ENCODE measurements at regions not wholly inside any gene's neighbourhood (a gene's known extent, or its start where the extent isn't known, plus 50 kb on each side); places are given as distances from the start of the nearest gene placed in this dataset.

GRCh38 chr12:91346827-91347226, 164.2 kb upstream of the DCN start:
- no peak overlapping the region for H3K27ac ChIP-seq (ENCODE audit: low read depth in 1 of 2, low read length in 2 of 2)
- H3K4me3 ChIP-seq (ENCODE audit: low read depth in 1 of 3, low read length in 3 of 3): no peak overlapping the region
- no peaks in the 10 kb centered on the region for H3K4me1 ChIP-seq (ENCODE audit: control insufficient read depth in 4 of 4, insufficient read depth in 4 of 4, low read length in 3 of 4)
- TF ChIP-seq HNF4G (IDR thresholded peaks at IDR 0.05) (no peak), RAD21 (IDR thresholded peaks at IDR 0.05) (no peak), JUND (IDR thresholded peaks at IDR 0.05) (no peak), TAF1 (conservative IDR thresholded peaks at IDR 0.05) (no peak), NR2F2 (IDR thresholded peaks at IDR 0.05) (no peak), REST (IDR thresholded peaks at IDR 0.05) (no peak)
- TF ChIP-seq, protein P1, sequence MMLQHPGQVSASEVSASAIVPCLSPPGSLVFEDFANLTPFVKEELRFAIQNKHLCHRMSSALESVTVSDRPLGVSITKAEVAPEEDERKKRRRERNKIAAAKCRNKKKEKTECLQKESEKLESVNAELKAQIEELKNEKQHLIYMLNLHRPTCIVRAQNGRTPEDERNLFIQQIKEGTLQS (IDR thresholded peaks at IDR 0.05): no peak
- TF ChIP-seq, protein P2, sequence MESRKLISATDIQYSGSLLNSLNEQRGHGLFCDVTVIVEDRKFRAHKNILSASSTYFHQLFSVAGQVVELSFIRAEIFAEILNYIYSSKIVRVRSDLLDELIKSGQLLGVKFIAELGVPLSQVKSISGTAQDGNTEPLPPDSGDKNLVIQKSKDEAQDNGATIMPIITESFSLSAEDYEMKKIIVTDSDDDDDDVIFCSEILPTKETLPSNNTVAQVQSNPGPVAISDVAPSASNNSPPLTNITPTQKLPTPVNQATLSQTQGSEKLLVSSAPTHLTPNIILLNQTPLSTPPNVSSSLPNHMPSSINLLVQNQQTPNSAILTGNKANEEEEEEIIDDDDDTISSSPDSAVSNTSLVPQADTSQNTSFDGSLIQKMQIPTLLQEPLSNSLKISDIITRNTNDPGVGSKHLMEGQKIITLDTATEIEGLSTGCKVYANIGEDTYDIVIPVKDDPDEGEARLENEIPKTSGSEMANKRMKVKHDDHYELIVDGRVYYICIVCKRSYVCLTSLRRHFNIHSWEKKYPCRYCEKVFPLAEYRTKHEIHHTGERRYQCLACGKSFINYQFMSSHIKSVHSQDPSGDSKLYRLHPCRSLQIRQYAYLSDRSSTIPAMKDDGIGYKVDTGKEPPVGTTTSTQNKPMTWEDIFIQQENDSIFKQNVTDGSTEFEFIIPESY (IDR thresholded peaks at IDR 0.05): no peak
- TF ChIP-seq, protein P3, sequence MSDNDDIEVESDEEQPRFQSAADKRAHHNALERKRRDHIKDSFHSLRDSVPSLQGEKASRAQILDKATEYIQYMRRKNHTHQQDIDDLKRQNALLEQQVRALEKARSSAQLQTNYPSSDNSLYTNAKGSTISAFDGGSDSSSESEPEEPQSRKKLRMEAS (IDR thresholded peaks at IDR 0.05): no peak
- DNase-seq (ENCODE audit: low spot score): no peak
- no peak overlapping the region for H3K9ac ChIP-seq (ENCODE audit: low read depth in 1 of 2, low read length in 2 of 2)
- WGBS: 91% methylated on average over 1 of the region's 1 CpG
- peaks cover 0 to 1% (median 0%) of the 10 kb centered on the region in 4 donors for H3K9me3 ChIP-seq (ENCODE audit: control insufficient read depth in 4 of 4, low read length in 3 of 4)
- peaks cover 0 to 3% (median 0%) of the 10 kb centered on the region in 4 donors for H3K27me3 ChIP-seq (ENCODE audit: control insufficient read depth in 4 of 4, insufficient read depth in 4 of 4, low read length in 3 of 4)
- H3K36me3 ChIP-seq (ENCODE audit: control insufficient read depth in 4 of 4, insufficient read depth in 3 of 4, low read depth in 1 of 4, low read length in 3 of 4): no peaks in the 10 kb centered on the region

DNA sequence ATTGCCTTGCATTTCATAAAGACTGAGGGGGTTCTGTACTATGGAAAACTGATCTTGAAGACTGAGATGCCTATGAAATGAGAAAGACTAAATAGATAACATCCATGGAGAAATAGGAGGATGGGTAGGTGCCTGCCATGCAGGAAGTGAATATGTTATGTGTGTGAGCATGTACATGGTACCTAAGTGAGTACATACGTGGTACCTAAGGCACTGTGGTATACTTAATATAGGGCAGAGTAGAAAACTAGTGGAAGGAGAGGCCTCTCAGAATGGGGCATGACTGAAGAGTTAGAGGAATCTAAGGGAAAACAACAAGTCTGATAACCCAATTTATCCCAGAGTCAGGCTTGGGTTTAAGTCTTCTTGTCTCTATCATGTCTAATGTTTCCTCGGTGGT, 161.8 kb upstream of the DCN start:
- Histone ChIP-seq H3K4me3 (ENCODE audit: low read depth in 1 of 3, low read length in 3 of 3) (no peak overlapping the region), H3K36me3 (ENCODE audit: control insufficient read depth in 4 of 4, insufficient read depth in 3 of 4, low read depth in 1 of 4, low read length in 3 of 4) (no peaks in the 10 kb centered on the region), H3K9ac (ENCODE audit: low read depth in 1 of 2, low read length in 2 of 2) (no peak overlapping the region), H3K27me3 (ENCODE audit: control insufficient read depth in 4 of 4, insufficient read depth in 4 of 4, low read length in 3 of 4) (peaks cover 0 to 3% (median 1%) of the 10 kb centered on the region in 4 donors), H3K27ac (ENCODE audit: low read depth in 1 of 2, low read length in 2 of 2) (no peak overlapping the region), H3K4me1 (ENCODE audit: control insufficient read depth in 4 of 4, insufficient read depth in 4 of 4, low read length in 3 of 4) (no peaks in the 10 kb centered on the region), H3K9me3 (ENCODE audit: control insufficient read depth in 4 of 4, low read length in 3 of 4) (no peaks in the 10 kb centered on the region)
- no peak for DNase-seq (ENCODE audit: low spot score)
- TF ChIP-seq, protein P1 (IDR thresholded peaks at IDR 0.05): no peak
- TF ChIP-seq NR2F2 (IDR thresholded peaks at IDR 0.05): no peak
- TF ChIP-seq, protein P2 (IDR thresholded peaks at IDR 0.05): no peak
- no peak for TF ChIP-seq HNF4A (conservative IDR thresholded peaks at IDR 0.05)
- TF ChIP-seq, protein P4, sequence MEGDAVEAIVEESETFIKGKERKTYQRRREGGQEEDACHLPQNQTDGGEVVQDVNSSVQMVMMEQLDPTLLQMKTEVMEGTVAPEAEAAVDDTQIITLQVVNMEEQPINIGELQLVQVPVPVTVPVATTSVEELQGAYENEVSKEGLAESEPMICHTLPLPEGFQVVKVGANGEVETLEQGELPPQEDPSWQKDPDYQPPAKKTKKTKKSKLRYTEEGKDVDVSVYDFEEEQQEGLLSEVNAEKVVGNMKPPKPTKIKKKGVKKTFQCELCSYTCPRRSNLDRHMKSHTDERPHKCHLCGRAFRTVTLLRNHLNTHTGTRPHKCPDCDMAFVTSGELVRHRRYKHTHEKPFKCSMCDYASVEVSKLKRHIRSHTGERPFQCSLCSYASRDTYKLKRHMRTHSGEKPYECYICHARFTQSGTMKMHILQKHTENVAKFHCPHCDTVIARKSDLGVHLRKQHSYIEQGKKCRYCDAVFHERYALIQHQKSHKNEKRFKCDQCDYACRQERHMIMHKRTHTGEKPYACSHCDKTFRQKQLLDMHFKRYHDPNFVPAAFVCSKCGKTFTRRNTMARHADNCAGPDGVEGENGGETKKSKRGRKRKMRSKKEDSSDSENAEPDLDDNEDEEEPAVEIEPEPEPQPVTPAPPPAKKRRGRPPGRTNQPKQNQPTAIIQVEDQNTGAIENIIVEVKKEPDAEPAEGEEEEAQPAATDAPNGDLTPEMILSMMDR (IDR thresholded peaks at IDR 0.05; ENCODE audit: low read depth, low read length, missing input control): no peak
- no peak for TF ChIP-seq EGR1 (IDR thresholded peaks at IDR 0.05; ENCODE audit: low read depth in 2 of 2)
- no peak for TF ChIP-seq FOXA1 (IDR thresholded peaks at IDR 0.05)
- no peak for TF ChIP-seq RAD21 (IDR thresholded peaks at IDR 0.05)
- no peak for TF ChIP-seq RXRA (IDR thresholded peaks at IDR 0.05)
- TF ChIP-seq, protein P3 (IDR thresholded peaks at IDR 0.05): no peak
- TF ChIP-seq GABPA (IDR thresholded peaks at IDR 0.05 in 1 of 2, conservative IDR thresholded peaks at IDR 0.05 in 1 of 2): no peak
- 83% methylated on average over 2 of the region's 2 CpGs for WGBS

Measured in liver (tissue), 8 donors.